Right kidney (tissue), 1 donor: ENCODE measurements at regions not wholly inside any gene's neighbourhood (a gene's known extent, or its start where the extent isn't known, plus 50 kb on each side); places are given as distances from the start of the nearest gene placed in this dataset.

Experiments
- DNase-seq: peaks from one replicate; pipeline ENCODE4 v3.0.0-alpha.2; 2016

- DNase-seq, result no peak
Measured at GRCh38 chr1:187313115-187313514, 484.4 kb downstream of the PLA2G4A start.

- no peak for DNase-seq
Measured at GRCh38 chr1:187326557-187326956, 497.8 kb downstream of the PLA2G4A start.

- DNase-seq, result no peak
Measured at GRCh38 chr1:187336441-187337168, 507.9 kb downstream of the PLA2G4A start.

GRCh38 chr1:187338762-187339412, 510.1 kb downstream of the PLA2G4A start:
- DNase-seq, result no peak

GRCh38 chr1:187342495-187342894, 513.7 kb downstream of the PLA2G4A start:
- DNase-seq, result no peak

- no peak for DNase-seq
Measured at GRCh38 chr1:187374082-187374481, 545.3 kb downstream of the PLA2G4A start.

GRCh38 chr1:187374742-187375141, 546.0 kb downstream of the PLA2G4A start:
- no peak for DNase-seq

GRCh38 chr1:187383366-187383765, 554.6 kb downstream of the PLA2G4A start:
- no peak for DNase-seq

- DNase-seq, result no peak
Measured at GRCh38 chr1:187384504-187384903, 555.8 kb downstream of the PLA2G4A start.

- DNase-seq, result no peak
Measured at GRCh38 chr1:187390215-187390818, 561.6 kb downstream of the PLA2G4A start.

- no peak for DNase-seq
Measured at GRCh38 chr1:187396226-187396625, 567.5 kb downstream of the PLA2G4A start.

- no peak for DNase-seq
Measured at GRCh38 chr1:187396929-187397796, 568.4 kb downstream of the PLA2G4A start.

- no peak for DNase-seq
Measured at GRCh38 chr1:187408212-187409004, 579.7 kb downstream of the PLA2G4A start.

- no peak for DNase-seq
Measured at GRCh38 chr1:187409341-187409740, 580.6 kb downstream of the PLA2G4A start.

- DNase-seq, result no peak
Measured at GRCh38 chr1:187411118-187411517, 582.4 kb downstream of the PLA2G4A start.

GRCh38 chr1:187413405-187414169, 584.8 kb downstream of the PLA2G4A start:
- DNase-seq, result no peak

- DNase-seq, result no peak
Measured at GRCh38 chr1:187415065-187415464, 586.3 kb downstream of the PLA2G4A start.

GRCh38 chr1:187417520-187417919, 588.8 kb downstream of the PLA2G4A start:
- no peak for DNase-seq

- no peak for DNase-seq
Measured at GRCh38 chr1:187433598-187433997, 604.8 kb downstream of the PLA2G4A start.

GRCh38 chr1:187442603-187443002, 613.9 kb downstream of the PLA2G4A start:
- DNase-seq, result no peak

GRCh38 chr1:187443939-187444338, 615.2 kb downstream of the PLA2G4A start:
- DNase-seq, result no peak
